D721Med (cell line): ENCODE measurements at regions not wholly inside any gene's neighbourhood (a gene's known extent, or its start where the extent isn't known, plus 50 kb on each side); places are given as distances from the start of the nearest gene placed in this dataset.

Experiments used
- DNase-seq: peaks from one replicate; pipeline ENCODE4 v3.0.0; 2011; ENCODE audit warnings: low spot score; ENCODE audit not compliant: insufficient read length
- FAIRE-seq: peaks from 2 replicates; lab custom pipeline; 2011; peaks lifted over from hg19 to GRCh38; lab: Jason Lieb, UNC
- CTCF ChIP-seq: IDR thresholded peaks from 2 replicates; pipeline ENCODE4 v1.5.1; 2012; ENCODE audit warnings: mild to moderate bottlenecking, control low read depth; ENCODE audit not compliant: insufficient read depth; ENCODE audit errors: missing control alignments

- no peak for TF ChIP-seq CTCF
- DNase-seq (no peak), FAIRE-seq (no peak)
Measured at GRCh38 chr5:85159395-85159794, 774.7 kb upstream of the EDIL3 start.

GRCh38 chr5:85168474-85168873 lies 783.8 kb upstream of the EDIL3 start:
- FAIRE-seq (no peak), DNase-seq (no peak)
- no peak for TF ChIP-seq CTCF

- no peak for TF ChIP-seq CTCF
- FAIRE-seq (no peak), DNase-seq (no peak)
Measured at GRCh38 chr5:85170183-85170582, 785.5 kb upstream of the EDIL3 start.

GRCh38 chr5:85173469-85173868 lies 788.8 kb upstream of the EDIL3 start:
- TF ChIP-seq CTCF, result no peak
- FAIRE-seq (no peak), DNase-seq (no peak)

GRCh38 chr5:85182344-85182743 lies 797.7 kb upstream of the EDIL3 start:
- no peak for TF ChIP-seq CTCF
- DNase-seq (no peak), FAIRE-seq (no peak)

- no peak for FAIRE-seq
- TF ChIP-seq CTCF, result no peak
- no peak for DNase-seq
Measured at GRCh38 chr5:85204289-85204688, 819.6 kb upstream of the EDIL3 start.

- no peak for DNase-seq
- TF ChIP-seq CTCF, result no peak
- FAIRE-seq, result no peak
Measured at GRCh38 chr5:85205430-85205829, 820.8 kb upstream of the EDIL3 start.
